ENCODE measurements at regions not wholly inside any gene's neighbourhood (a gene's known extent, or its start where the extent isn't known, plus 50 kb on each side); places are given as distances from the start of the nearest gene placed in this dataset.
"Not testable (repeated sequence)": the region's sequence is repeated elsewhere in the genome, so short reads cannot be mapped to it uniquely, and the experiment has no call there.

GRCh38 chr13:76297331-76297730 lies 588.9 kb downstream of the KCTD12 start:
- Histone ChIP-seq H3K27me3 (no peaks in the 10 kb centered on the region), H3K9me3 (no peaks in the 10 kb centered on the region), H3K36me3 (no peaks in the 10 kb centered on the region), H3K27ac (replicated peaks in 1 of 4) (no peak overlapping the region), H3K4me3 (no peak overlapping the region), H3K4me1 (peaks cover 0 to 12% (median 3%) of the 10 kb centered on the region in 4 donors)
- no peak for DNase-seq (ENCODE audit: extremely low spot score)
- 94% methylated on average over 6 of the region's 6 CpGs for WGBS
- intact Hi-C loops (cut with DNase I) = no loop called here
- TF ChIP-seq POLR2AphosphoS5 (IDR thresholded peaks at IDR 0.05) = no peak

- intact Hi-C loops (cut with DNase I) = no loop called here
- 95% methylated on average over 4 of the region's 4 CpGs for WGBS
- peaks cover 0 to 12% (median 3%) of the 10 kb centered on the region in 4 donors for H3K4me1 ChIP-seq
- no peaks in the 10 kb centered on the region for H3K9me3 ChIP-seq
- H3K36me3 ChIP-seq = no peaks in the 10 kb centered on the region
- no peaks in the 10 kb centered on the region for H3K27me3 ChIP-seq
- TF ChIP-seq CTCF (IDR thresholded peaks at IDR 0.05) (no peak), EP300 (IDR thresholded peaks at IDR 0.05) (no peak), POLR2A (IDR thresholded peaks at IDR 0.05; ENCODE audit: low read depth) (no peak), POLR2AphosphoS5 (IDR thresholded peaks at IDR 0.05) (no peak)
- DNase-seq (ENCODE audit: extremely low spot score) = no peak
- H3K27ac ChIP-seq (replicated peaks in 1 of 4) = no peak overlapping the region
- no peak overlapping the region for H3K4me3 ChIP-seq
These were observed 589.5 kb downstream of the KCTD12 start for GRCh38 chr13:76296751-76297150.

GRCh38 chr13:76295020-76295419 lies 591.2 kb downstream of the KCTD12 start:
- H3K4me3 ChIP-seq; H3K9me3 ChIP-seq; intact Hi-C loops (cut with DNase I); H3K36me3 ChIP-seq; DNase-seq (ENCODE audit: extremely low spot score); H3K27me3 ChIP-seq; H3K27ac ChIP-seq (replicated peaks in 1 of 4): not testable (repeated sequence)
- peaks cover 0 to 12% (median 3%) of the 10 kb centered on the region in 4 donors for H3K4me1 ChIP-seq
- WGBS = 98% methylated on average over 24 of the region's 25 CpGs

- Histone ChIP-seq H3K4me1 (peaks cover 0 to 12% (median 3%) of the 10 kb centered on the region in 4 donors), H3K27me3 (no peaks in the 10 kb centered on the region), H3K27ac (replicated peaks in 1 of 4) (peak overlapping the region in 1 of 4 donors; percentile 41), H3K36me3 (no peaks in the 10 kb centered on the region), H3K9me3 (no peaks in the 10 kb centered on the region), H3K4me3 (no peak overlapping the region)
- TF ChIP-seq POLR2A (IDR thresholded peaks at IDR 0.05; ENCODE audit: low read depth) (no peak), EP300 (IDR thresholded peaks at IDR 0.05) (no peak), POLR2AphosphoS5 (IDR thresholded peaks at IDR 0.05) (no peak), CTCF (IDR thresholded peaks at IDR 0.05) (no peak)
- intact Hi-C loops (cut with DNase I) = no loop called here
- no peak for DNase-seq (ENCODE audit: extremely low spot score)
These were observed 592.5 kb downstream of the KCTD12 start for GRCh38 chr13:76293751-76294150.

GRCh38 chr13:76293346-76293745 lies 592.9 kb downstream of the KCTD12 start:
- WGBS = 18% methylated on average over 1 of the region's 1 CpG
- Histone ChIP-seq H3K27ac (replicated peaks in 1 of 4) (peak overlapping the region in 1 of 4 donors; percentile 41), H3K27me3 (no peaks in the 10 kb centered on the region), H3K9me3 (no peaks in the 10 kb centered on the region), H3K36me3 (no peaks in the 10 kb centered on the region), H3K4me3 (no peak overlapping the region), H3K4me1 (peaks cover 0 to 12% (median 3%) of the 10 kb centered on the region in 4 donors)
- intact Hi-C loops (cut with DNase I) = no loop called here
- no peak for TF ChIP-seq CTCF (IDR thresholded peaks at IDR 0.05)
- no peak for TF ChIP-seq POLR2A (IDR thresholded peaks at IDR 0.05; ENCODE audit: low read depth)
- no peak for TF ChIP-seq EP300 (IDR thresholded peaks at IDR 0.05)
- TF ChIP-seq POLR2AphosphoS5 (IDR thresholded peaks at IDR 0.05) = no peak
- DNase-seq (ENCODE audit: extremely low spot score) = no peak

- H3K9me3 ChIP-seq = no peaks in the 10 kb centered on the region
- no peaks in the 10 kb centered on the region for H3K27me3 ChIP-seq
- peaks cover 0 to 12% (median 3%) of the 10 kb centered on the region in 4 donors for H3K4me1 ChIP-seq
- TF ChIP-seq POLR2A (IDR thresholded peaks at IDR 0.05; ENCODE audit: low read depth) (no peak), CTCF (IDR thresholded peaks at IDR 0.05) (no peak), POLR2AphosphoS5 (IDR thresholded peaks at IDR 0.05) (no peak), EP300 (IDR thresholded peaks at IDR 0.05) (no peak)
- intact Hi-C loops (cut with DNase I) = no loop called here
- H3K4me3 ChIP-seq = no peak overlapping the region
- no peaks in the 10 kb centered on the region for H3K36me3 ChIP-seq
- no peak overlapping the region for H3K27ac ChIP-seq (replicated peaks in 1 of 4)
- no peak for DNase-seq (ENCODE audit: extremely low spot score)
- 93% methylated on average over 3 of the region's 3 CpGs for WGBS
These were observed 593.5 kb downstream of the KCTD12 start for GRCh38 chr13:76292726-76293125.
